H1 (cell line): ENCODE measurements at regions not wholly inside any gene's neighbourhood (a gene's known extent, or its start where the extent isn't known, plus 50 kb on each side); places are given as distances from the start of the nearest gene placed in this dataset.

Experiments
- CTCF ChIA-PET: fragments of 300-600 bp; sonication (Branson Sonifier 250); formaldehyde crosslinking; loops from one replicate; lab custom pipeline; 2021; ENCODE audit not compliant: partially characterized antibody; lab: Charles Lee
- POLR2A ChIA-PET: fragments of 300-600 bp; sonication (Branson Sonifier 250); formaldehyde crosslinking; loops from one replicate; lab custom pipeline; 2021; ENCODE audit warnings: inconsistent platforms; ENCODE audit not compliant: partially characterized antibody; lab: Charles Lee
- DNase-seq, 2 experiments: peaks; one replicate each; pipeline versions ENCODE4 v3.0.0 to v3.0.0-alpha.2; 2010 to 2022; ENCODE audit warnings: low spot score in 2 of 2, low read depth in 1 of 2, mixed read lengths in 1 of 2
- FAIRE-seq: peaks from 2 replicates; lab custom pipeline; 2011; peaks lifted over from hg19 to GRCh38; lab: Jason Lieb, UNC
- H2AFZ ChIP-seq: 2 replicates; pipeline ENCODE4 v1.8.1; 2012; ENCODE audit warnings: low read length, inconsistent platforms
- H2AK5ac ChIP-seq: 2 replicates; pipeline ENCODE4 v1.6.1; 2013; ENCODE audit warnings: low read depth, low read length
- H2BK120ac ChIP-seq: replicated peaks from 2 replicates; pipeline ENCODE3; 2013; ENCODE audit warnings: low read depth, low read length, inconsistent platforms
- H2BK12ac ChIP-seq: 2 replicates; pipeline ENCODE4 v1.6.1; 2013; ENCODE audit warnings: low read depth, low read length
- H2BK15ac ChIP-seq: 2 replicates; pipeline ENCODE4 v1.6.1; 2013; ENCODE audit warnings: low read length
- H2BK20ac ChIP-seq: 2 replicates; pipeline ENCODE4 v1.6.1; 2013; ENCODE audit warnings: low read length
- H2BK5ac ChIP-seq: 2 replicates; pipeline ENCODE4 v1.6.1; 2013; ENCODE audit warnings: low read depth, low read length
- H3K14ac ChIP-seq: 2 replicates; pipeline ENCODE4 v1.6.1; 2013; ENCODE audit warnings: inconsistent platforms; ENCODE audit not compliant: insufficient read length
- H3K18ac ChIP-seq: 2 replicates; pipeline ENCODE4 v1.6.1; 2013; ENCODE audit warnings: low read length; ENCODE audit errors: extremely low read depth
- H3K23ac ChIP-seq: 2 replicates; pipeline ENCODE4 v1.6.1; 2013; ENCODE audit warnings: inconsistent platforms; ENCODE audit not compliant: insufficient read length
- H3K23me2 ChIP-seq: 2 replicates; pipeline ENCODE4 v1.6.1; 2013; ENCODE audit warnings: low read depth, low read length
- H3K27ac ChIP-seq: 2 replicates; pipeline ENCODE4 v1.6.1; 2011; ENCODE audit warnings: low read depth, low read length, inconsistent platforms
- H3K27me3 ChIP-seq, 4 experiments: replicated peaks in 1 of 4; 1 replicate in 1 of 4; 2 replicates in 3 of 4; pipeline versions ENCODE4 v1.6.1 to v1.8.1; 2011 to 2013; ENCODE audit warnings: low read length in 3 of 4, mild to moderate bottlenecking in 3 of 4, inconsistent platforms in 2 of 4, mixed read lengths in 2 of 4, moderate library complexity in 1 of 4; ENCODE audit not compliant: control insufficient read depth in 3 of 4, insufficient read depth in 3 of 4; ENCODE audit errors: extremely low read depth in 1 of 4
- H3K36me3 ChIP-seq, 4 experiments: 2 replicates each; pipeline versions ENCODE4 v1.6.1 to v1.8.1; 2011 to 2013; ENCODE audit warnings: mild to moderate bottlenecking in 4 of 4, low read length in 3 of 4, moderate library complexity in 2 of 4, control low read depth in 1 of 4, inconsistent platforms in 1 of 4; ENCODE audit not compliant: insufficient read depth in 4 of 4, control insufficient read depth in 2 of 4
- H3K4ac ChIP-seq: replicated peaks from 2 replicates; pipeline ENCODE3; 2013; ENCODE audit warnings: low read length, low read depth, mixed read lengths, inconsistent platforms; ENCODE audit not compliant: insufficient read length
- H3K4me1 ChIP-seq, 4 experiments: replicated peaks in 1 of 4; 1 replicate in 1 of 4; 2 replicates in 3 of 4; pipeline versions ENCODE4 v1.6.1 to v1.8.1; 2011 to 2013; ENCODE audit warnings: low read length in 3 of 4, inconsistent platforms in 2 of 4, mixed read lengths in 1 of 4; ENCODE audit not compliant: insufficient read depth in 4 of 4, control insufficient read depth in 3 of 4
- H3K4me2 ChIP-seq, 2 experiments: 2 replicates each; pipeline versions ENCODE4 v1.6.1 to v1.8.1; 2011 to 2013; ENCODE audit warnings: low read depth in 2 of 2, low read length in 2 of 2, control low read depth in 1 of 2, inconsistent platforms in 1 of 2, mild to moderate bottlenecking in 1 of 2; ENCODE audit not compliant: insufficient read depth in 1 of 2
- H3K4me3 ChIP-seq, 4 experiments: fragments of 200-600, 300-600 bp in 1 of 4; sonication (generic), shearing (Covaris generic), sonication (Bioruptor Twin) in 1 of 4; 2 replicates each; pipeline versions ENCODE4 v1.5.1 to v1.8.1; 2011 to 2016; ENCODE audit warnings: low read length in 4 of 4, low read depth in 3 of 4, control low read depth in 2 of 4, inconsistent platforms in 2 of 4, mild to moderate bottlenecking in 2 of 4, mixed read lengths in 1 of 4, moderate library complexity in 1 of 4; ENCODE audit not compliant: insufficient read depth in 2 of 4; ENCODE audit errors: extremely low read depth in 1 of 4
- H3K56ac ChIP-seq: replicated peaks from 2 replicates; pipeline ENCODE3; 2013; ENCODE audit warnings: low read depth, mild to moderate bottlenecking, mixed read lengths, low read length, inconsistent platforms; ENCODE audit not compliant: insufficient read length
- H3K79me1 ChIP-seq: 2 replicates; pipeline ENCODE4 v1.6.1; 2013; ENCODE audit warnings: low read depth, low read length, control low read depth
- H3K79me2 ChIP-seq, 2 experiments: 2 replicates each; pipeline versions ENCODE4 v1.6.1 to v1.8.1; 2012 to 2013; ENCODE audit warnings: low read length in 2 of 2, mild to moderate bottlenecking in 2 of 2, inconsistent platforms in 1 of 2; ENCODE audit not compliant: insufficient read depth in 2 of 2, control insufficient read depth in 1 of 2
- H3K9ac ChIP-seq, 4 experiments: replicated peaks in 1 of 4; 1 replicate in 1 of 4; 2 replicates in 3 of 4; pipeline versions ENCODE4 v1.6.1 to v1.8.1; 2011 to 2013; ENCODE audit warnings: low read depth in 3 of 4, low read length in 3 of 4, control low read depth in 2 of 4, mild to moderate bottlenecking in 2 of 4, moderate library complexity in 2 of 4, inconsistent platforms in 1 of 4; ENCODE audit errors: extremely low read depth in 1 of 4
- H3K9me3 ChIP-seq, 2 experiments: 2 replicates each; pipeline versions ENCODE4 v1.6.1 to v1.8.1; 2012 to 2013; ENCODE audit warnings: mild to moderate bottlenecking in 2 of 2, moderate library complexity in 2 of 2, control low read depth in 1 of 2, inconsistent platforms in 1 of 2, low read depth in 1 of 2, low read length in 1 of 2, mixed read lengths in 1 of 2; ENCODE audit not compliant: insufficient read depth in 2 of 2
- H4K20me1 ChIP-seq, 2 experiments: replicated peaks in 1 of 2; 2 replicates each; pipeline versions ENCODE3 to v1.8.1; 2011 to 2013; ENCODE audit warnings: inconsistent platforms in 2 of 2, low read length in 2 of 2, mild to moderate bottlenecking in 1 of 2; ENCODE audit not compliant: insufficient read depth in 2 of 2, control insufficient read depth in 1 of 2
- H4K5ac ChIP-seq: 2 replicates; pipeline ENCODE4 v1.6.1; 2013; ENCODE audit warnings: low read length, low read depth, mixed read lengths, inconsistent platforms; ENCODE audit not compliant: insufficient read length
- H4K8ac ChIP-seq: 2 replicates; pipeline ENCODE4 v1.8.0; 2013; ENCODE audit warnings: mild to moderate bottlenecking, moderate library complexity, low read length, inconsistent platforms; ENCODE audit not compliant: insufficient read depth; ENCODE audit errors: extremely low read depth
- H4K91ac ChIP-seq: replicated peaks from 2 replicates; pipeline ENCODE3; 2013; ENCODE audit warnings: low read length, mixed read lengths, inconsistent platforms; ENCODE audit not compliant: insufficient read length
- CBX5 ChIP-seq: fragments of 300-800, 300-1000 bp; sonication (generic); IDR thresholded peaks from 2 replicates; pipeline ENCODE4 v1.7.1; 2016; ENCODE audit warnings: antibody characterized with exemption, low read length, low read depth
- CBX8 ChIP-seq: fragments of 300-800, 300-1000 bp; sonication (generic); IDR thresholded peaks from 2 replicates; pipeline ENCODE4 v1.7.1; 2016; ENCODE audit warnings: low read depth, low read length, borderline replicate concordance
- FOSL1 ChIP-seq: IDR thresholded peaks from 2 replicates; pipeline ENCODE4 v1.6.1; 2011; ENCODE audit warnings: mild to moderate bottlenecking, low read depth, low read length, moderate library complexity; ENCODE audit not compliant: insufficient read depth
- KDM5A ChIP-seq: fragments of 200-600 bp; IDR thresholded peaks from 2 replicates; pipeline ENCODE4 v1.7.1; 2012; ENCODE audit warnings: mild to moderate bottlenecking, low read length, inconsistent platforms, mixed read lengths
- POU5F1 ChIP-seq: IDR thresholded peaks from 2 replicates; pipeline ENCODE4 v1.6.1; 2011; ENCODE audit warnings: low read depth, mild to moderate bottlenecking, low read length, moderate library complexity
- TAF1 ChIP-seq: IDR thresholded peaks from 2 replicates; pipeline ENCODE4 v1.6.1; 2011; ENCODE audit warnings: mild to moderate bottlenecking, low read depth, low read length
- WGBS, 2 experiments: shearing (Covaris generic) in 1 of 2; methylation state at CpG; one replicate each; pipeline versions ENCODE4 v1.1.6 to v1.1.7; 2013 to 2015; ENCODE audit warnings: low lambda C conversion rate in 2 of 2, mixed read lengths in 2 of 2, inconsistent platforms in 1 of 2, low coverage in 1 of 2, missing lambda C conversion rate in 1 of 2; ENCODE audit not compliant: insufficient replicate concordance in 2 of 2, insufficient coverage in 1 of 2, insufficient read length in 1 of 2; ENCODE audit errors: extremely low coverage in 1 of 2, missing lambda C conversion rate in 1 of 2; 5-methylcytosine and 5-hydroxymethylcytosine counted together

GRCh38 chr9:82332774-82333152, 344.2 kb downstream of the SPATA31D1 start:
- Histone ChIP-seq H3K9ac (no peak overlapping the region), H3K4me2 (no peak overlapping the region), H3K23me2 (no peaks in the 10 kb centered on the region; the same call in 1 of the 2 replicates), H4K8ac (no peak overlapping the region), H4K91ac (no peak overlapping the region), H3K27me3 (no peaks in the 10 kb centered on the region), H3K18ac (no peak overlapping the region), H3K79me1 (no peaks in the 10 kb centered on the region), H3K23ac (no peak overlapping the region), H3K27ac (no peak overlapping the region), H2BK12ac (no peak overlapping the region), H3K4me3 (no peak overlapping the region), H2BK120ac (no peak overlapping the region), H3K79me2 (no peaks in the 10 kb centered on the region), H2AK5ac (no peak overlapping the region), H3K9me3 (no peaks in the 10 kb centered on the region), H3K4ac (no peak overlapping the region), H3K56ac (no peak overlapping the region), H2BK5ac (no peak overlapping the region), H2AFZ (no peak overlapping the region), H3K4me1 (no peaks in the 10 kb centered on the region), H3K36me3 (no peaks in the 10 kb centered on the region), H4K20me1 (no peaks in the 10 kb centered on the region), H4K5ac (no peak overlapping the region), H3K14ac (no peak overlapping the region), H2BK20ac (no peak overlapping the region), H2BK15ac (no peak overlapping the region)
- ChIA-PET POLR2A (no interaction called here), CTCF (interaction anchor here (1.1 to 1.5 kb wide), 2 partner anchors 58 to 134 kb away, joined by 3 to 7 read pairs; no protein-coding TSS in a partner anchor)
- no peak for TF ChIP-seq FOSL1
- no peak for TF ChIP-seq CBX8
- TF ChIP-seq TAF1 = no peak
- no peak for TF ChIP-seq KDM5A
- TF ChIP-seq CBX5 = no peak
- TF ChIP-seq POU5F1 = no peak
- FAIRE-seq (no peak), DNase-seq (no peak)
- 94% methylated on average over 6 of the region's 6 CpGs; no CpG with 5 or more reads in 1 of the 2 experiments for WGBS, 2 experiments
